ENCODE measurements at regions not wholly inside any gene's neighbourhood (a gene's known extent, or its start where the extent isn't known, plus 50 kb on each side); places are given as distances from the start of the nearest gene placed in this dataset.
"Not testable (repeated sequence)": the region's sequence is repeated elsewhere in the genome, so short reads cannot be mapped to it uniquely, and the experiment has no call there.

- no peak for DNase-seq (ENCODE audit: low spot score)
Measured at GRCh38 chr2:446963-447530, 159.2 kb upstream of the ALKAL2 start.

- no peak for DNase-seq (ENCODE audit: low spot score)
Measured at GRCh38 chr2:446303-446874, 158.5 kb upstream of the ALKAL2 start.

- DNase-seq (ENCODE audit: low spot score): no peak
Measured at GRCh38 chr2:445896-446295, 158.0 kb upstream of the ALKAL2 start.

GRCh38 chr2:444937-445884 is 157.3 kb upstream of the ALKAL2 start:
- no peak for DNase-seq (ENCODE audit: low spot score)

- DNase-seq (ENCODE audit: low spot score): no peak
Measured at GRCh38 chr2:443741-444140, 155.8 kb upstream of the ALKAL2 start.

- no peak for DNase-seq (ENCODE audit: low spot score)
Measured at GRCh38 chr2:443216-443615, 155.3 kb upstream of the ALKAL2 start.

GRCh38 chr2:441258-442022 is 153.5 kb upstream of the ALKAL2 start:
- DNase-seq (ENCODE audit: low spot score): no peak

- no peak for DNase-seq (ENCODE audit: low spot score)
Measured at GRCh38 chr2:440403-440740, 152.5 kb upstream of the ALKAL2 start.

GRCh38 chr2:439556-440402 is 151.9 kb upstream of the ALKAL2 start:
- no peak for DNase-seq (ENCODE audit: low spot score)

- no peak for DNase-seq (ENCODE audit: low spot score)
Measured at GRCh38 chr2:439077-439476, 151.2 kb upstream of the ALKAL2 start.

GRCh38 chr2:437756-438393 is 150.0 kb upstream of the ALKAL2 start:
- DNase-seq (ENCODE audit: low spot score): no peak

GRCh38 chr2:437180-437579 is 149.3 kb upstream of the ALKAL2 start:
- no peak for DNase-seq (ENCODE audit: low spot score)

GRCh38 chr2:436205-436604 is 148.3 kb upstream of the ALKAL2 start:
- DNase-seq (ENCODE audit: low spot score): no peak

- DNase-seq (ENCODE audit: low spot score): no peak
Measured at GRCh38 chr2:434625-435024, 146.7 kb upstream of the ALKAL2 start.

GRCh38 chr2:433216-433615 is 145.3 kb upstream of the ALKAL2 start:
- no peak for DNase-seq (ENCODE audit: low spot score)

GRCh38 chr2:430291-431040 is 142.6 kb upstream of the ALKAL2 start:
- peak; percentile 22 for DNase-seq (ENCODE audit: low spot score)

- no peak for DNase-seq (ENCODE audit: low spot score)
Measured at GRCh38 chr2:429575-430254, 141.8 kb upstream of the ALKAL2 start.

- no peak for DNase-seq (ENCODE audit: low spot score)
Measured at GRCh38 chr2:429142-429541, 141.3 kb upstream of the ALKAL2 start.

- DNase-seq (ENCODE audit: low spot score): no peak
Measured at GRCh38 chr2:428591-428990, 140.7 kb upstream of the ALKAL2 start.

GRCh38 chr2:426696-427095 is 138.8 kb upstream of the ALKAL2 start:
- DNase-seq (ENCODE audit: low spot score): not testable (repeated sequence)
